NCI-H1105 (cell line): ENCODE measurements at regions not wholly inside any gene's neighbourhood (a gene's known extent, or its start where the extent isn't known, plus 50 kb on each side); places are given as distances from the start of the nearest gene placed in this dataset.

Experiments
- DNase-seq: peaks from one replicate; lab custom pipeline; 2025; lab: John Stamatoyannopoulos, UW

DNA sequence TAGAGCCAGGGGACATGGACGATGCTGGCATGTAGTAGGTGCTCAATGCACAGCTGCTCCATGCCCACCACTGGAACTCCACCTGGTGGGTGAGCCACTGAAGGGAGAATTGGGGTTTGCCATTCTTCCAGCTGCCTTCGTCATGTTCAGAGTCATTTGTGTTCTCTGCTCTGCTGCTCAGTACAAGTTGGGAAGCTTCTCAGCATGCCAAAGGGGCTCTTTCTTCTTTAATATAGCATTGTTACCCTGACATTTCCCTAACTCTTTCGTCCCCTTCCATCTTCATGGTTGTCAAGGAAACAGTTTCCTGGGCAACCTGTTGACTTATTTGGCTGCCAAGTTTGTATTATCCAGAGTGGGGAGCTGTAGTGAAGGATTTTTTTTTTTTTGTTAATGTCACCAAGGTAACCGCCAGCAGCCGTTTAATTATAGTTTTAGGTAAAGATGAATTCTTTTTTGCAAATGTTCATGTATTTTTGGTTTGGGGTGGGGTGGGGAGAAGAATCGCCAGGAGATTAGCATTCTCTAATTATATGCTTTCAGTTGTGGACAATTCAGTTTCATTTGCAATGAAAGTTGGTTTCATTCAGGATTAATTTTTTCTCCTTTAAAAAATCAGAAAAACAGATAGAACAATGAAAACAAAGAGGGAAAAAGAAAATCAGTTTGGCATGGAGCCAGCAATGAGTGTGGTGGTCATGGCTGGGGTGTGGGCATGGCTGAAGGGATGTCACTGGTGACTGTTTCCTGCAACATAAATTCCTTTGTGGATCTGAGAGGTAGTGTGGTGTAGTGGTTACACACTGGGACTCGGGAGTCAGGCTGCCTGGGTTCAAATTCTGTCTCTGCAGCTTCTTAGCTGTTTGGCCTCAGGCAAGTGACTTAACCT lies 73.0 kb upstream of the KCNG1 start:
- peak; percentile 86 for DNase-seq

DNA sequence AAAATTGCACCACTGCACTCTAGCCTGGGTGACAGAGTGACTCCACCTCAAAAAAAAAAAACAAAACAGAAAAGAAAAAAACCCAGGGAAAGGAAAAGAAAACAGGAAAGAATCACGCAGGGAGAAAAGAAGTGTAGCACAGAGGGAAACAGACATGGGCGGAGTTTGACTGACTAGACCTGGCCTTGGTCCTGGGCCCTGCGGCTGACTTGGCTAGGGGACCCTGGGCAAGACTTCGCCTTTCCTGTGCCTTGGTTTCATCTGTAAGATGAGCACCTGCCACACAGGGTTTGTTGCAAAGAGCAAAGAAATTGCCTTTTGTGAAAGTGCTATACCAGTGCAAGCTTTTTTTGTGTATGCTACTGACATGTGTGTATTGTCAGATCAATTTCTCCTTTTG lies 71.3 kb upstream of the KCNG1 start:
- DNase-seq: no peak

- no peak for DNase-seq
Measured at GRCh38 chr20:51093240-51093763, 70.4 kb upstream of the KCNG1 start.

- no peak for DNase-seq
Measured at GRCh38 chr20:51092338-51092737, 69.4 kb upstream of the KCNG1 start.

- DNase-seq: no peak
Measured at GRCh38 chr20:51091406-51092195, 68.7 kb upstream of the KCNG1 start.

- DNase-seq: no peak
Measured at GRCh38 chr20:51089840-51090239, 66.9 kb upstream of the KCNG1 start.

GRCh38 chr20:51089272-51089781 lies 66.4 kb upstream of the KCNG1 start:
- DNase-seq: no peak

- no peak for DNase-seq
Measured at GRCh38 chr20:51087266-51087665, 64.4 kb upstream of the KCNG1 start.

DNA sequence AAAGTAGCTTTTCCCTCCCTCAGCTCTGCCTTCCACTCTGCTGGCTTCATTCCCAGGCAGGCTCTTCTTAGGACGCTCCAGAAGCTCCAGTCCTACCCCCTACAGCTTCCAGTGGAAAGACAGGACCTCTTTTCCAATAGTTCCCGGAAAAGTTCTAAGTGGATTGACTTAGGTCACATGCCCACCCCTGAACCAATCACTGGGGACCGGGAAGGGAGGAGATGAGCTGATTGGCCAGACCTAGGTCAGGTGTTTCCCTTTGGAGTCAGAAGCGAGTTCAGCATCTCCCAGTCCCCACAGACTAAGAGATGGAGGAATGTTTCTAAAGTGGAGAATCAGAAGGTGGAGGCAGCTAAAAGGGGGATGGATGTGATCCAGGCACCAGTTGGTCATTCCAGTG lies 62.9 kb upstream of the KCNG1 start:
- no peak for DNase-seq

- no peak for DNase-seq
Measured at GRCh38 chr20:51084593-51085377, 61.9 kb upstream of the KCNG1 start.

DNA sequence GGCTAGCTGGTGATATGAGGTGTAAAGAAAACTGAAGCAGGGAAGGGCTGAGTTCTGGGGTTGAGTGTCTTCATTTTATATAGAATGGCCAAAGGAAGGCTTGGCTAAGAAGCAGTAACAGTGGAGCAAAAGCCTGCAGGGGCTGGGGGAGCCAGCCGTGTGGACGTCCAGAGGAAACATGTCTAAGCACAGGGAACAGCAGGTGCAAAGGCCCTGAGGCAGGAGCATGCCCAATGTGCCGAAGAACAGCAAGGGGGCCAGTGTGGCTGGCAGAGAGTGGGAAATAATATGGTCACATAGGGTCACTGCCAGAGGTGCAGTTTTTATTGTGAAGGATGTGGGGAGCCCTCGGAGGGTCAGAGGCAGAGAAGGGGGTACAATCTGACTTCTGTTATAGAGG lies 60.5 kb upstream of the KCNG1 start:
- no peak for DNase-seq

DNA sequence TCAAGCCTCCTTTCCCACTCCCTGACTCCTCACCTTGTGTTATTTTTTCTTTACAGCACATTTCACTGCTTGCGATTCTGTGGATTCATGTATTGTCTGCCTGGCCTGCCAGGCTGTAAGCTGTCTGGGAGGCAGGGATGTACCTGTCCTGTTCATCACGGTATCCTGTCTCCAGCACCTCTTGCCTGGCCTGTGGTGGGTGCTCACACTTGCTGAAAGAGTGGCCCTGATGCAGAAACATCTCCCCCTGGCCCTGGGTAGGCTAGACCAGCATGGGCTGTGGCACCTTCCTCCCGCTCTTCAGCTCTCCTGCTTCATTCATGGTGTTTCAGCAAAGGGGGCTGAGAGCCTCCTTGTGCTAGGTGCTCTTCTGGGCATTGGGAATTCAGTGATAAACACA lies 60.1 kb upstream of the KCNG1 start:
- no peak for DNase-seq

DNA sequence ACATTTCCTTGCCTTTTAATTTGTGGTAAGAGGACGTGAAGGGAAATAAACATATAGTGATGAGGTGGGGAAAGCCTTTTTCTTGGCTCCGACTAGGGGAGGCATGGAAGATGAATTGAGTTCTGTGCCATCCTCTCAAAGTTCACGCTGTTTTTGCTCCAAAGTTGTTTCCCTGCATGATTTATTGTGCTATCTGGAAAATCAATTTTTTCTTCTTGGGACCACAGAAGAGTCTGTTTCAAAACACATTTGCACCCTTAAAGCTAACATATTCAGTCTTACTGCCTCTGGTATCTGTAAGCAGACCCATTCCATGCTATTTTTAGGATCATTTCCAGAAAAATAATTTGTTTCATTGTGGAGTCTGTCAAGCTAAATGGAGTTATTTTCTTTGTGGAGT lies 57.6 kb upstream of the KCNG1 start:
- no peak for DNase-seq

DNA sequence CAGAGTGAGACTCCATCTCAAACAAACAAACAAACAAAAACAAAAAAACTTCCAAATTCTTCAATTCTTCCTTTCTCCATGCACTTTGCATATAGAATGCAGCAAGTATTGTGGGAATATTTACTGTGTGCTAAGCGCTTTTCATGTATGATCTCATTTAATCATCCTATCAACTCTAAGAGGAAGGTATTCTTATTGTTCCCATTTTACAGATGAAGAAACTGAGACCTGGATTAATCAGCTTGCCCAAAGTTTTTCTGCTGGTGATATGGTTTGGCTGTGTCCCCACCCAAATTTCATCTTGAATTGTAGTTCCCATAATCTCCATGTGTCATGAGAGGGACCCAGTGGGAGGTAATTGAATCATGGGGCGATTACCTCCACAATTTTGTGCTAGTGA lies 56.6 kb upstream of the KCNG1 start:
- no peak for DNase-seq

- peak; percentile 47 for DNase-seq
Measured at GRCh38 chr20:51077686-51078060, 54.8 kb upstream of the KCNG1 start.

GRCh38 chr20:51076786-51077685 lies 54.1 kb upstream of the KCNG1 start:
- DNase-seq: peak; percentile 91

DNA sequence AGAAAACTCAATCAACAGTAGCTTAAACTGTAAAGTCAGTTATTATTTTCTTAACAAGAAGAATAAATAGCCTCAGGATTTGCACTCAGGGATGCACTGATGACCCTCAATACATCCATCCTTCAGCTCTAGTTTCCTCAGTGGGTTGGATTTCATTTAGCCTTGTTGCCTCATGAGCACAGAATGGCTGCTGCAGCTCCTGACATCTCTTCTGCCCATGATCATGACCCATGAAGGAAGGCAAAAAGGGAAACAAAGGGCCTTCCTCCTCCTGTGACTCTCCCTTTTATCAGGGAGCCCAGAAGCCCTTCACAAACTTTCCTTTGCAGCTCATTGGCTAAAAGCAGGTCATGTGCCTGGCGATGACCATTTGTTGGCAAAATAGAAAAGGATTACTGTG lies 51.2 kb upstream of the KCNG1 start:
- DNase-seq: no peak
